Epithelial cell of proximal tubule (primary cell): ENCODE measurements at regions not wholly inside any gene's neighbourhood (a gene's known extent, or its start where the extent isn't known, plus 50 kb on each side); places are given as distances from the start of the nearest gene placed in this dataset.
"Not testable (repeated sequence)": the region's sequence is repeated elsewhere in the genome, so short reads cannot be mapped to it uniquely, and the experiment has no call there.

Experiments used
- DNase-seq: peaks from one replicate; pipeline ENCODE4 v3.0.0-alpha.2; 2011; ENCODE audit warnings: low read depth
- H3K4me3 ChIP-seq: 2 replicates; pipeline ENCODE4 v1.5.1; 2011; ENCODE audit warnings: low read depth, mild to moderate bottlenecking, low read length
- CTCF ChIP-seq: conservative IDR thresholded peaks from 2 replicates; pipeline ENCODE4 v1.5.1; 2012; ENCODE audit warnings: low read depth, mild to moderate bottlenecking, low read length

DNA sequence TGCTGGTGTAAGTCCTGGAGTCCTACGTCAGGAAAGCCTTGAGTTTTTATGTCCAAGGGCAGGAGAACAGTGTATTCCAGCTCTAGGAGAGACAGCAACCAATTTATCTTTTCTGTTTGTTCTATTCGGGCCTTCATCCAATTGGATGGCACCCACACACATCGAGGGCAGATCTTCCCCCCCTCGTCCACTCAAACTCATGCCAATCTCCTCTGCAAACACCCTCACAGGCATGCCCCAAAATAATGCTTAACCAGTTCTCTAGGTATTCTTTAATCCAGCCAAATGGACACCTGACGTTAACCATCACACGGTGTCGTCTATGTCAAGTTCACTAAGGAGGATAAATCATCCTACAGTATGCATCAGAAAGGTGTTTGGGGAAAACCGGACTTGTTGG, 102.5 kb upstream of the TRPM1 start:
- no peak for DNase-seq
- no peak for TF ChIP-seq CTCF
- H3K4me3 ChIP-seq: no peak overlapping the region

GRCh38 chr15:31206386-31207181, 105.1 kb upstream of the TRPM1 start:
- no peak for DNase-seq
- no peak for TF ChIP-seq CTCF
- no peak overlapping the region for H3K4me3 ChIP-seq

- DNase-seq: no peak
- TF ChIP-seq CTCF: no peak
- H3K4me3 ChIP-seq: no peak overlapping the region
These were observed 105.7 kb upstream of the TRPM1 start for GRCh38 chr15:31207246-31207645.

DNA sequence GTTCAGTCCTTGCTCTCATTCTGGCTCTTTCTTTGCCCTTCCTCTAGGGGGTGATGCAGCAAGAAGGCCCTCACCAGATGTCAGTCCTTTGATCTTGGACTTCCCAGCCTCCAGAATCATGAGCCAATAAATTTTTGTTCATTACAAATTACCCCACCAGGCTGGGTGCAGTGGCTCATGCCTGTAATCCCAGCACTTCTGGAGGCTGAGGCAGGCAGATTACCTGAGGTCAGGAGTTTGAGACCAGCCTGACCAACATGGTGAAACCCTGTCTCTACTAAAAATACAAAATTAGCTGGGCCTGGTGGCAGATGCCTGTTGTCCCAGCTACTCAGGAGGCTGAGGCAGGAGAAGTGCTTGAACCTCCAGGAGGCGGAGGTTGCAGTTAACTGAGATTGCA, 106.3 kb upstream of the TRPM1 start:
- not testable (repeated sequence) for DNase-seq, H3K4me3 ChIP-seq

DNA sequence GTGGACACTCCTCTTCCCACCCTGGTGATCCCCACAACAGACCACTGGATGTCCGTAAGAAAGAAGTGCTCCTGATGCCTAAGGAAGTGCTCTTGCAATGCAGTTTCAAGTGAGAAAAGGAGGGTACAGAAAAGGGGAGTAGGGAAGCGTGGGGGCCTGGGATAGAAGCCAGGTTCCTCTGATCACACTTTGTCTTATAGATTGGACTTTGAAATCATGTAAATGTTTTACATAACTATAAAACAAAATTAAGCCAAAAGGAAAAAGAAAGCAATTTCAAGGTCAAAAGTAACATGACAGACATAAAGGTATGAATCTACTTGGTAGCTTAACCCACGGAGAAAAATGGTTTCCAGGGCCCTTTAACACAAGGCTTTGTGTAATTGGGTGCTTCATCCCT, 107.3 kb upstream of the TRPM1 start:
- no peak for TF ChIP-seq CTCF
- DNase-seq: no peak
- H3K4me3 ChIP-seq: no peak overlapping the region

DNA sequence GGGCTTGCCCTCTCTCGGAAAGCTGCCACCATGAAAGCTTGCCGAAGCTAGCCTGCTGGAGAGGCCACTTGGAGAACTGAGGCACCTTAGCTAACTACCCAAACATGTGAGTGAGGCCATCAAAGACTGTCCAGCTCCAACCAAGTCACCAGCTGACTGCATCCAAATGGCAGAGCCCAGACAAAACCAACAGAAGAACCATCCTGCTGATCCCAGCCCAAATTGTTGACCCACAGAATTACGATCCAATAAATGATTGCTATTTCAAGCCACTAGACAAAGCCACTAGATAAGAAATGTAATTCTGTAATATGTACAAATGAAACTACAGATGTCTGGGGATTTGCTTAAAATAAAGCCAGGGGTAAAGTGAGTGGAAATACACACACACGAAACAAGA, 109.8 kb upstream of the TRPM1 start:
- H3K4me3 ChIP-seq: no peak overlapping the region
- no peak for TF ChIP-seq CTCF
- no peak for DNase-seq

GRCh38 chr15:31212326-31213080, 111.0 kb upstream of the TRPM1 start:
- no peak for TF ChIP-seq CTCF
- no peak for DNase-seq
- H3K4me3 ChIP-seq: no peak overlapping the region
